ENCODE measurements at regions not wholly inside any gene's neighbourhood (a gene's known extent, or its start where the extent isn't known, plus 50 kb on each side); places are given as distances from the start of the nearest gene placed in this dataset.

DNA sequence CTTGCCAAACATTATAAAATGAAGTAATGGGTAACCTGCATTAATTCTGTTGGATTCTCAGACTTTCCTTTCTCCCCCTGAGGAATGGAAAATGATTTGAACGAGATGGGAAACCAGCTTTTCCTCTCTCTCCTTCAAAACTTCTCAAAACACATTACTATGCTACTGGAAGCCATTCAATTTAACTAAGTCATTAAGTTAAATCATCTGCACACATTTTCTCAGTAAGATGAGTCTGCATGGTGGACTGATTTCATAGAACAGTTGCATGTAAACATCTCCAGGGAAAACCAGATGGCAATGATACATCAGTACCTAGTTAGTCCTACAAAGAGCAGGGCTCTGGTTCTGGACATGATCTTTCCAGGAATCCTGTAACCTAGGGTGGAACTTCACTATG lies 59.9 kb downstream of the BMP4 start:
- DNase-seq (ENCODE audit: low read depth in 2 of 2) = peak; percentile 50

DNA sequence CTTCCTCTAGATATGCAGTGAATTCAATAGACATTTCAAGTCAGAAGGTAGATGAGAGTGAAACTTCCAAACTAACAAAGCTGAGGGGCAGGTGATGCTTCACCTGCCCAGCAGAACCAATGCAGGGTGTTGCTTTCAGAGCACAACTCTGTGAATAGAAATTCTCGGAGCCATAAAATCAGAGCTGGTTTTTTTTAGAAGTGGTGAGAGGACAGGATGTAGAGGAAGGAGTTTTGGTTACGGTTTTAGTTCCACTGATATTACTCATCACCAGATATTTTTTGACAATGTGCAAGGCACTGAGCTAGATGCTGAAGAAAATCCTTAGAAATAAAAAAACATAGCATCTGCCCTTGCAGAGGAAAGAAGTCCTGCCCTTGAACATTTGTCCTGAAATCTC lies 62.2 kb downstream of the BMP4 start:
- DNase-seq (ENCODE audit: low read depth in 2 of 2) = peak; percentile 59 to 67

DNA sequence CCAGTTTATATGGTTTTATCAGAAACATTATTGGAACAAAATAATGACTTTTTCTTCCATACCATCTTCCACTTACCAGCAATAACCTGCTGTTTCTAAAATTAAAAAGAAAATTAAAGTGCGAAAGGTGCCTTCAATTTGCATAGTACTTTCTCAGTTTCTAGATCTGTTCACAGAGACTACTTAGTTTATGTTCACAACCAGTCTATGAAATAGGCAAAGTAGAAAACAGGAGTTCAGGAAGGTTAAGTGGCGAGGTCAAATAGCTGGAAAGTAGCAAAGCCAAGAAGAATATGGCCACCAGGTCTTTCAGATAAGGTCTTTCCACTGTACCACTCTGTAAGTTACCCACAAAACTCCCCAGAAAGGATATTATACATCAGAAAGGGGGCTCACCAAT lies 63.3 kb downstream of the BMP4 start:
- DNase-seq (ENCODE audit: low read depth in 2 of 2) = no peak

DNA sequence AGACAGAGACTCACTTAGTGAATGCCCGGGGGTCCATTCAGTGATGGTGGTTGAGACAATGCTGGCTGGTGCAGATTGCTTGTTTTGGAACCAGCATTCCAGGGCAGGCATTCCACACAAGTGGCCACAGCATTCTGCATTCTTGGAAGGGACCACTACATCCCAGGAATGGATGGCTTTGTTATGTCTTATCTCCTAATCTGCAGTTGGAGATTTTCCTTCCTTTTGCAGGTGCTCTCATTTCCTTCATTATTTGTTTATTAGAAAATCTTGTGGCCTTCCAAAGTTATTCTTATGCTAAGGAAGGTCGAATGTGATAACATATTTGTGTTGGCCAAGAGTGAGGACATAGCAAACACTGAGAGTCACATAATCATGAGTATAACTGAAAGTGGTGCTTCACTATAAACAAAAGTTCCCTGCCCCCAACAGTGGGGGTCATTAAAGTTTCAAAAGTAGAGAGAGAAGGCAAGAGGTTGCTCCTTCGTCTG lies 66.0 kb downstream of the BMP4 start:
- no peak for DNase-seq (ENCODE audit: low read depth in 2 of 2)

DNA sequence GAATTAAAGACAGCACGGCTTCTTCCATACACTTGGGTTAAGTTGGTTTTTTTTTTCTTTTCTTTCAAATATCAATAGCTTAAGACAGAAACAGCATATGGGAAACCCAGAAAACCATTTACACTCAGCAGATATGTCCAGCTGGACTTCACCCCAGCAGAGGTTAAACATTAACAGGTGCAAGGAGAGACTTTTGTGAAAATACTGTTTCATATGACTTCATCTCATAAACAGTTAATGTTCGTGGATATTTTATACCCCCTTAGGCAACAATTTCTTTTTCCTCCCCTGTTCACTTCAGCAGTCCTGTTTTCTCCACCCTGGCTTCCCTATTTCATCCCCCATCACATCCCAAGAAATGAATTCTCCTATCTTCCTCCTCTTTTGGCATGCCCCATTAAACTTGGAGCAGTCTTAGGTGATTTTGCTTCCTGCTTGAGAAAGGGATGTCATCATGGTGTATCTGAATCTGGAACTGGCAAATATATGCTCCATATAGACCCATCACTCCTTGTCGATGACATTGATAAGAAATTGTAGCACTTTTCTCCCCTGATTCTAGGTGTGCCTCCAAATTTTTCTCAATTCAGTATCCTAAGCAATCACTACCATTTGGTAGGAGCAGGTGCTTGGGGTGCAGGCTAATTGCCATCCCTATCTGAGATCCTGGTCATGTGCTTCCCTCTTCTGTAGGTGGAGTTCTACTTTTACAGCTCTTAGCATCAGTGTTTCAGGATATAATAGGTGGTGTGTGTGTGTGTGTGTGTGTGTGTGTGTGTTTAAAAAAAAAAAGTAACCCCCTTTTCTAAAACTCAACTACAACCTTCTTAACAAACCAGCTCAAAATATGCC lies 67.9 kb downstream of the BMP4 start:
- DNase-seq (ENCODE audit: low read depth in 2 of 2) = no peak

DNA sequence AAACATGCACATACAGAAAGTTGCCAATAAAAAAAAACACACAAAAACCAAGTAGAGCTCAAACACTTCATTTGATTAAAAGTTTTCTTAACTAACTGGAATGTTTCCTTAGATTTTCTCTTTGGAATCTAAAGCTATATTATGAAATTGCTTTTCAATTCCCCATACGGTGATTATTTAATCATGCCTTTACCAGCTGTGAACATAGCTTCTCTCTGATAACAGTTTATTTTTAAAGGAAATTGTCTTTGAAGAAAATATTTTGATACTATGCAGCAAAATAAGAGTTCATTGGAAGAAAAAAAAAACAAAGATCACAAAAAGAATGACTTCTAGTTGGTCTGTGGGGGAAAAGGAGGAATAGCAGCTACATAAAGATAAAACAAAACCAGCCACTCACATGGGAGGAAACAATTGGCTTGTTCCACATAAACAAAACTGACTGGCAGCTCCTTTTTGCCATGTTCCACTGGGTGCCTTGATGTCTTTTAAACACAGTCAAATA lies 71.4 kb downstream of the BMP4 start:
- DNase-seq (ENCODE audit: low read depth in 2 of 2) = no peak

DNA sequence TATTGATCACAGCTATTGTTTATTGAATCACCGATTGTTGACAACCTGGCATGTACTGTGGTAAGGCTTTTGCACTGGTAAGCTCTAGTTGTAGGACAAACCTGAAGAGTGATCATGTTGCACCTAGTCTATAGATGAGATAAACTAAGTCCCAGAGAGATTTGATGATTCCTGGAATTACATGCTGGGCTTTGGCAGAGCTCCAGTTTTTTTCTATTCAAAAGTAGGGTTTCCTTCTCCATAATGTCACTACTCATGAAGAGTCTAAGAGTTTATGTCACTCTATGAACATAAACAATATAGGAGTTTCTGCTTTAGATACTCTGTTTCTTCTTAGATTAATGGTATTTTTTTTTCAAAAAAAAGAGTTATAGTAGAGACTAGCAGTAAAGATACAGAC lies 72.0 kb downstream of the BMP4 start:
- DNase-seq (ENCODE audit: low read depth in 2 of 2) = no peak

DNA sequence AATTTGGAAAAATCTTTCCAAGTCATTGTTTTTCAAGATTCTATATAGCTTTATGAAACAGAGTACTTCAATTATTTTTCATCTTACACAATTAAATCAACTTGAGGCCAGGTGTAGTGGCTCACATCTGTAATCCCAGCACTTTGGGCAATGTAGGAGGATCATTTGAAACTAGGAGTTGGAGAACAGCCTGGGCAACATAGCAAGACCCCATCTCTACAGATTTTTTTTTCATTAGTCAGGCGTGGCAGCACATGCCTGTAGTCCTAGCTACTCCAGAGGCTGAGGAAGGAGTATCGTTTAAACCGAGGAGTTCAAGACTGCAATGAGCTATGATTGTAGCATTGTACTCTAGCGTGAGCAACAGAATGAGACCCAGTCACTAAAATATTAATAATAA lies 72.9 kb downstream of the BMP4 start:
- DNase-seq (ENCODE audit: low read depth in 2 of 2) = no peak

DNA sequence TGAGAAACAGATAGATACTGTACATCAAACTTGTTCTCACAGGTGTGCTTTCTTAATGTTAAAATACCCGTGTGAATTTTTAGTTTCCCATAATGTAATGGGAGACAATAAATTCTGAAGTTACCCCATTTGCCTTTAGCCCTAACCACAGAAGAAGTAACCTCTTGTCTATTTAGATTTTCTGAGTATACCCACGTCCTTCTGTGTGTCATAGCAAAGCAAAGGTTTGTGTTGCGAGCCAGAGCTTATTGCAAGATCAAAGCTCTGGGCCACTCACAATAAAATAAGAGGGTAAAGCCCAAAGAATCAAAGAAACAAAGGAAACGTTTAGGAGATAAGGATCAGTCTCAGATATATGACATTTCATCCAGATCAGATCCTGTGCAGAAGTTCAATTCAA lies 73.9 kb downstream of the BMP4 start:
- DNase-seq (ENCODE audit: low read depth in 2 of 2) = no peak

DNA sequence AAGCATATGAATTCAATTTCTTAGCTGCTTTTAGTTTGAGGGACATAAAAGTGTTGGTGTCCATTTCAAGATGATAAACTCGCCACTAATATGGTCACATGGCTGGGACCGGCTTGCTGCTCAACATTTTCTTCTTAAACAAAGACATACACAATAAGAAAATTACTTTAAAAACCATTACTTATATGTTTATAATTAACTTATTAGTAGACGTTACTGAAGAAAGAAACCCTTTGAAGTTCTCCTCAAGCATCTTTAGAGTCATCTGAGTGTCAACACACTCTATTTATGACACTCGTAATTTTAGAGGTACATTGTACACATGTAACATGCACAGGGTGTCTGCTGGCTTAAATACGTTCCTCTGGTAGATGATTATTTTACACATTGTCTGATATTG lies 74.7 kb downstream of the BMP4 start:
- DNase-seq (ENCODE audit: low read depth in 2 of 2) = no peak

DNA sequence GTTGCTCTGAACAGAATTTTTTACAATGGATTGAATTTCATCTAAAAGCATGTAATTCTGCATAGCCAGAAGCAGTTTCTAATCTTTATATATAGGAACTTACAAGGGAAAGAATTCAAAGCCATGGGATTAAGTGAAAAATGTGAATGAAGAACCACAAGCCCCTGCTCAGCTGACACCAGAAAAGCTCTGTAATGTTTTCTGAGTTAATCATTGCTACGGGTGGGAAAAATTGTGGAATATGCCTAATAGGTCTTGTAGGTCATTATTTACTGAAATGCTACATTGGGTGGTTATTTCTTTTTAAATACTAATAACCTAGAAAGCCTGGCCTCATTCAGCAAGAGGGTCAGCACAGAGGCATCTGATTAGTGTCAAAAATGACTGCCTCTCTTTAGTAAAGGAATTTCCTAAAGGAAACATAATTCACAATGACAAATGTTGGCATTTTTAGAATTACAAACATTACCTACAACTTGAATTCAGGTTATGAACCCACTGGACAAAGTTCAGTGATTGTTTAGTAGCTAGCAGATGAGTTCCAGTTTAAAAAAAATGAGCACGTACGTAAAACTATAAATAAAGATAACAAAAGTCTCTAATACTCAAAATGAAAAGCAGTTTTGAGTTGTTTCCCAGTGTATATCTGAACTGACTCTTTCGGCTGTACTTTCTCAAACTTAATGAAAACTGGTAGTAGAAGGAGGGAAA lies 75.3 kb downstream of the BMP4 start:
- peak; percentile 71 for DNase-seq (ENCODE audit: low read depth in 2 of 2)

DNA sequence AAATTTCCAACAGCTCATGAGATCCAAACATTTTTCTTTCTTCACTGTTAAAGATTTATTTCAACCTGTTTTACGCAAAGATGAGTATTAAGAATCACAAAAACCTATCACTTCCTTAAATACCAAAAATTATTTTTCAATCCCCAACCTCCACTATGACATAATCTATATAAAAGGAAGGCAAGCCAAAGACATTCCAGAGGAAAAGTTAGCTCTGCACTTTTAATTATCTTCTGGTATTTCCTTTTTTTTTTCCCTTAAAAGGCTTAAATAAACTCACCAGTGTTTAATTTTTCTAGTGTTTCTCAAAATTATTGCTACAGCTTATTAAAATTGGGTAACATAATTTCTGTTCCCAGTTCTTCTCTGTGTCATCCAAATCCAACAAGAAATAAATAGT lies 75.9 kb downstream of the BMP4 start:
- no peak for DNase-seq (ENCODE audit: low read depth in 2 of 2)

DNA sequence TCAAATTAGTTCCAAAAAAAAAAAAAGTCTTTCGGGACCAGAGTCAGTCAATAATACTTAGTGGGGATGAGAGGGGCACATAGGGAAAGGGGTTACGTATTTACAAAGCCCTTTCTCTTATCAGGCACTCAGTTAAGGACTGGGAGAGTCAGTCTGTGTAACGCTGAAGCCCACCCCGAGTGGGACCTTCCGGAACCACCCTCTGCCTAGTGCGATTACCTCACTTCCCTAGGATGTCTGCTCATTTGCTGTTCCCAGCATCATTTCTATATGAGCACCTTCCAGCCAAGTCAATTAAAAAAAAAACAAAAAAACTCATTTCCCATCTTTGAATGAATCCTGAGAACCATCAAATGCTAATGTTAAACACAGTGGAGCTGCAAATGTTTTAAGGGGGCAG lies 76.9 kb downstream of the BMP4 start:
- no peak for DNase-seq (ENCODE audit: low read depth in 2 of 2)

DNA sequence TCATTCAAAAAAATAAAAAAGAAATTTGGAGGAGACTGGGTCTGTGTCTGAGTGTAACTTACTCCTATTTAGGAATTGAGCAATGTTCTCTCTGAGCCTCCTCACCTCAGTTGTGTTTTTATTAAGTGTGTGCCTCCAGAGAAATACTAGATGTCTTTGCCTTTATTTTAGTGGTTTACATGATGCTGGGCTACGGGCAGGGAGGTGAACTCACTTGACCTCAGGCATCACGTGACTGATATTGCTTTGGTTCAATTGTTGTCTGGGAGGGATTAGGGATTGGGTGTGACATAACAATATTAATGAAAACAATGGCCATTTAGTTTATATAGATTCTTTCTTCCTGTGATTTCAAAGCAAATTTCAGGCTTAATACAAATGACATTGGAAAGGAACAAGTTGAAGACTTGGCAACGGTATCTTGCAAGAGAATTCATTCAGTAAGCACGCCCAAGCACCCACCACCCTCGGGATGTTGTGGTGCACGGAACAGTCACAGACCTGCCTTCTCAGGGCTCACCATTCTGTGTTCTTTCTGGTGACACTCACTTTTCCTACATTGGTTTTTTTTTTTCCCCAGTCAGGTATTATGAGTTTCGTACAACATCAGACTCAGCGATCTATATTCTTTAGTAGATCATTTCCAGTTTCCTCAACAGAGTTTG lies 77.5 kb downstream of the BMP4 start:
- DNase-seq (ENCODE audit: low read depth in 2 of 2) = no peak

DNA sequence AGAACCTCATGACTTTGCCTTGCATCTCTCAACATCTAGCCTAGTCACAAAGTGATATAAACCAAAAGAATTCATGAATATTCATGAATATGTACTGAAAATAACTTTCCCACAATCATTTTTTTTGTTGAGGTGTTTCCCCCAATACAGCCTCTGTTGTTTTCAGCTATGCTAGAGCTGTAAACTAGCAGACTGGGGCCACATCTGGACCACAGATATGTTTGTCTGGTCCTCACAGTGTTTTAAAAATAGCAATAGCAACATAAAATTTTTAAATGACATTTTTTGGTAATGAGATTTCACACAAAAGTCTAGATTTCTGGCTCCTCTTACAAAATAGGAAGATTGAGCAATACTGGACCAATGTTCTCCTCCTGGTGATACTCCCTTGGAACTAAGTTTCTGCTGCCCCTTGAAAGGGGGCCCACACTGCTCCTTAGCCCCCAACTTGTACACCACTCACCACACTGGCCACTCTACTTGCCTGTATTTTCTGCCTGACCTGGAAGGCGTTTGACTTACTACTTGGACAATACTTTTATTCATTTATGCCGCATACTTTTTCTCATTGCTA lies 81.2 kb downstream of the BMP4 start:
- DNase-seq (ENCODE audit: low read depth in 2 of 2) = peak; percentile 47 to 54

DNA sequence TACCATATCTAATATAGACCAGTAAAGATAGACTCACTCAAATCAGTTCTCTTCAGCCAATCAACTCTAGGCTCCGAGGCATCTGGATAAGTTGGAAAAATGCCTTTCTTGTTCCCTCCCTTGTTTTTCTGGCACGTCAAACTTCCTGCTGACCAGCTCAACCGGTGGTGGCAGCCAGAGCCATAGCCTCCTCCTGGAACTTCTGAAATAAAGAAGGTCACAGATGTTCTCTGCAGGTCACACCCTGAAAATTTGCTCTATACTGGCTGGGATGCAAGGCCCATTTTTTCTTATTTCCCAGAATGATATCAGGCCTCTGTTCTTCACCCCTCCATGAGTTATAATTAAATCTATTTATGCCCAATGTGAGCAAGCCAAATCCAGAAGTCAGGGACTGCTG lies 81.9 kb downstream of the BMP4 start:
- no peak for DNase-seq (ENCODE audit: low read depth in 2 of 2)

DNA sequence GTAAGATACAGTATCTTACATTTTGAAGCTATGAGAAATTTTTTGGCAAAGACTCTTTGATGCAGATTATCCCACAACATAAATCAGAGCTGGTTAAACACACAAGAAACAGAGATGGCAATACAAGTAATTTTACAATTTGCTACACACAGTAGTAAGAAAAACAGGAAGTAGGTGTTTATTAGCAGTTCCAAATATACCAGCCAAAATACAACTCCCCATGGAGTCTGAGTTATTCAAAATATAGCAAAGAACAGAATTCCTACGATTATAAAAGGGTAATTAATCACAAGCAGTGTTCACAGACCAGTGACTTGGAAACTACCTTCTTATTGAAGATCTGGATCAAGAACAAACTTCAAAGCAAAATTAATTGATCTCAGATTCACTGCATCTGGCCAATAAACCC lies 83.9 kb downstream of the BMP4 start:
- no peak for DNase-seq (ENCODE audit: low read depth in 2 of 2)

DNA sequence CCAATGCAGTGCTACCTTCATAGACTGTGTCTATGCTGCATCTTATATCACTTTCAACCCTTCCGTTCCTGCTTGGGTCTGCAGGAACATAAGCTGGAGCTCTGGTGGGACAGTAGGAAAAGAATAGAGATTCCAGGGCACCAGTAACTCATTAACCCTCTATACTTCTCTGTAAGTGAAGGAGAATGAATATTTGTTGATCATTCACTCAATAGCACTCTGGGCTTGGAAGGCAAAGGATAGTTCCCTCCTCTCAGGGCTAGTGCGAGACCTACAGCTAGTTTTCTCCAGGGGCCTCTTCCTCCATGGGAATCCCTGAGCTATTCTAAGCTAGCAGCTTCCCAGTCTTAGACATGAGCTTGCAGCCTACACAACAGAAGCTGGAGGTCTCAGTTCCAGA lies 84.7 kb downstream of the BMP4 start:
- no peak for DNase-seq (ENCODE audit: low read depth in 2 of 2)

DNA sequence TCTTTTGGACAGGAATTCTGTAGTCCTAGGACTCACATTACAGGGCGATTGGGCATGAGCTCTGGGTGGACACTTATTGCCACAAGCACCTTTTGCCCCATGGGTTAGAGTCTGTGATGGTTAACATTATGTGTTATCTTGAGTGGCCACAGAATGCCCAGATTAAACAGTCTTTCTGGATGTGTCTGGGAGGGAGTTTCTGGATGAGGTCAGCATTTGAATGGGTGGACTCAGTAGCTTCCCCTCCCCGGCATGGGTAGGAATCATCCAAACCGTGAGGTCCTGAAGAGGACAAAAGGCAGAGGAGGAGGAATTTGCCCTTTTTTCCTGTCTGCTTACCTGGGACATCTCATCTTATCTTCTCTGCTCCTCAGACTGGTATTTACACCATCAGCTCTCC lies 85.6 kb downstream of the BMP4 start:
- DNase-seq (ENCODE audit: low read depth in 2 of 2) = no peak

DNA sequence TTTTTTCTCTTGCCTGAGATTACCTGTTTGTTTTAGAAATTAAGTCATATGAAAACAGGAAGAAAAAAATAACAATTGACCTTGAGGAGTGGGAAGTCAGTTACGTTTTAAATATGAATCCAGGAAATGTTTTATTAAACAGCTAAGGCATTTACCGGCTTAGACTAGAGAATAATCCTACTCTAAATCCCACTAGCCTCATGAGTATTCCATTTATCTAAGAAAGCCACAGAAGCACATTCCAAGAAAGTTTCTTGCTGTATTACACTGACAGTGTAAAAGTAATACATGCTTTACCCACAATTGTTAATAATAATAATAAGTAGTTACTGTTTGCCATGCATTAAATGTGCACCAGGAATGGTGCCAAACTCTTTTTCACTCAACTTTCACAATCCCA lies 90.9 kb downstream of the BMP4 start:
- no peak for DNase-seq (ENCODE audit: low read depth in 2 of 2)

DNA sequence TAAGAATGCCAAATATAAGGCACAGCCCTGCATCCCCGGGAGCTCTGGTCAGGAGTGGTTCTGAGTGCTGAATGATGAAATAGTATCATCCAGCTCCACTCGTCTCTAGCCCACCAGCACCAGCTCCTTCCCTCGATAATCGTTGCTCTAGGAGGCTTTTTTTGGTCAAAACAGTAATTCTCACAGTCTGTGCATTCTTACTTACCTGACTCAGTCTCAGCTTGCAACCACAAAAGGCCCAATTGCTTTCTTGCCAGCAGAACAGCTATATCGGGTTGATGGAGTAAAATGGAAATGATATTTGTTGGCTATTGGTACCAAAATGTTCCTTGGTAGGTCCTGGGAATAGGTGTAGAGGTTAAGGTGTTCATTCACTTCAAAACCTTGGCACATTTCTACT lies 94.8 kb downstream of the BMP4 start:
- no peak for DNase-seq (ENCODE audit: low read depth in 2 of 2)

DNA sequence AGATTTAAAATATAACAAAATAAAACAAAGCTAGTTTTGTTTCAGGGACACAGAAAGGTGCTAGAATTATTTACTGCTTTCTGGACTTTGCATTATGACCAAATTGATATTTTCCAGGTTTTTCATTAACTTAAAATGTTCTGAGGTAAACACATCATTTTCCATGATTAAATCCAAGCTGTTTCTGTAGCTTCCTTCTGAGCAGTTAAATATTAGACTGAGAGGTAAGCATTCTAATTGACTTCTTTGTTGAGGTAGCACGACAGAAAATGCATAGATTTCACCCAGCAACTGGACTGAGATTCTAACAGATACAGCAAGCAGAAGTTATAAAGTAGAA lies 98.3 kb downstream of the BMP4 start:
- no peak for DNase-seq (ENCODE audit: low read depth in 2 of 2)
